ENCODE measurements at regions not wholly inside any gene's neighbourhood (a gene's known extent, or its start where the extent isn't known, plus 50 kb on each side); places are given as distances from the start of the nearest gene placed in this dataset.

- TF ChIP-seq CHD2 (IDR thresholded peaks at IDR 0.05; ENCODE audit: low read length, partially characterized antibody) (no peak), CTCF (IDR thresholded peaks at IDR 0.05) (no peak), EP300 (IDR thresholded peaks at IDR 0.05) (no peak), JUNB (IDR thresholded peaks at IDR 0.05) (no peak), RCOR1 (IDR thresholded peaks at IDR 0.05; ENCODE audit: low read depth, low read length) (no peak), NFE2L2 (conservative IDR thresholded peaks at IDR 0.05; ENCODE audit: low read length) (no peak), SMC3 (IDR thresholded peaks at IDR 0.05) (no peak), MAX (IDR thresholded peaks at IDR 0.05) (no peak), JUN (IDR thresholded peaks at IDR 0.05) (no peak), ELK1 (IDR thresholded peaks at IDR 0.05; ENCODE audit: low read depth, low read length) (no peak)
- TF ChIP-seq, protein P1, sequence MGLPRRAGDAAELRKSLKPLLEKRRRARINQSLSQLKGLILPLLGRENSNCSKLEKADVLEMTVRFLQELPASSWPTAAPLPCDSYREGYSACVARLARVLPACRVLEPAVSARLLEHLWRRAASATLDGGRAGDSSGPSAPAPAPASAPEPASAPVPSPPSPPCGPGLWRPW (IDR thresholded peaks at IDR 0.05) = no peak
These were observed 194.4 kb downstream of the RNF144A start for GRCh38 chr2:7111626-7112025.
